Peyer's patch (tissue), 4 donors: ENCODE measurements at regions not wholly inside any gene's neighbourhood (a gene's known extent, or its start where the extent isn't known, plus 50 kb on each side); places are given as distances from the start of the nearest gene placed in this dataset.

Experiments used
- DNase-seq, 3 donors: peaks; one replicate each; pipeline ENCODE4 v3.0.0-alpha.2; 2017 to 2019
- H3K27ac ChIP-seq, 4 donors: fragments of 200-600 bp; sonication (generic); one replicate each; pipeline ENCODE4 v1.5.1; 2016 to 2019
- H3K27me3 ChIP-seq, 2 donors: fragments of 200-600 bp; sonication (generic); one replicate each; pipeline ENCODE4 v1.5.1; 2019
- H3K36me3 ChIP-seq, 3 donors: fragments of 200-600 bp; sonication (generic); one replicate each; pipeline ENCODE4 v1.5.1; 2016 to 2019
- H3K4me1 ChIP-seq, 4 donors: fragments of 200-600 bp; sonication (generic); one replicate each; pipeline ENCODE4 v1.5.1; 2016 to 2019
- H3K4me3 ChIP-seq, 4 donors: fragments of 200-600 bp; sonication (generic); 1 replicate in 3 of 4; 2 replicates in 1 of 4; pipeline ENCODE4 v1.5.1; 2016 to 2019; ENCODE audit warnings: mild to moderate bottlenecking in 1 of 4
- H3K9me3 ChIP-seq, 4 donors: fragments of 200-600 bp; sonication (generic); one replicate each; pipeline ENCODE4 v1.5.1; 2016 to 2019; ENCODE audit warnings: mild to moderate bottlenecking in 1 of 4
- POLR2A ChIP-seq, 2 donors: fragments of 450-650 bp; IDR thresholded peaks; one replicate each; pipeline ENCODE4 v1.5.1; 2017; ENCODE audit warnings: antibody characterized with exemption in 2 of 2, mild to moderate bottlenecking in 2 of 2, moderate library complexity in 2 of 2
- TF ChIP-seq, protein P1 (sequence below), 6 experiments: fragments of 450-650 bp in 4 of 6; fragments of 200-600 bp in 2 of 6; sonication (generic) in 1 of 6; IDR thresholded peaks; one replicate each; pipeline ENCODE4 v1.5.1; 2017 to 2019; ENCODE audit warnings: antibody characterized with exemption in 6 of 6, mild to moderate bottlenecking in 3 of 6, moderate library complexity in 1 of 6

DNA sequence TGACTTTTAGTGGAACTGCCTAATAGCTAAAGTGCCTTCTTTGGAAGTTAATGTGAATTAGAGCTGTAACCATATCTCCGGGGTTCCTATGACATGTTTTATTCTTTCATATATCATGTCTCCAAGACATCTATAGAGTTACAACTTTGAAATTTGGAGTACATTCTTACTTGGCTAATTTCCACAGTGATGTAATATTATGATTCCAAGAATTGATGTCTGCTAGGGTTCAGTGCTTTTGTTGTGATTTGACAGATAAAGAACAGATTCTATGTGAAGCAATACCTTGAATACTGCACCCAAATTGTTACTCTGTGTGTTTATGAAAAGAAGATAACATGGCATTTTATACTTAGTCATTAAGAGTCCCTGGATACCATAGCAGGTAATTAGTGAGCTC lies 934.3 kb downstream of the NTRK3 start:
- Histone ChIP-seq H3K4me1 (no peaks in the 10 kb centered on the region), H3K9me3 (no peaks in the 10 kb centered on the region), H3K36me3 (no peaks in the 10 kb centered on the region), H3K4me3 (no peak overlapping the region), H3K27me3 (no peaks in the 10 kb centered on the region), H3K27ac (no peak overlapping the region)
- no peak for DNase-seq
- TF ChIP-seq POLR2A (IDR thresholded peaks at IDR 0.05), result no peak
- TF ChIP-seq, protein P1, sequence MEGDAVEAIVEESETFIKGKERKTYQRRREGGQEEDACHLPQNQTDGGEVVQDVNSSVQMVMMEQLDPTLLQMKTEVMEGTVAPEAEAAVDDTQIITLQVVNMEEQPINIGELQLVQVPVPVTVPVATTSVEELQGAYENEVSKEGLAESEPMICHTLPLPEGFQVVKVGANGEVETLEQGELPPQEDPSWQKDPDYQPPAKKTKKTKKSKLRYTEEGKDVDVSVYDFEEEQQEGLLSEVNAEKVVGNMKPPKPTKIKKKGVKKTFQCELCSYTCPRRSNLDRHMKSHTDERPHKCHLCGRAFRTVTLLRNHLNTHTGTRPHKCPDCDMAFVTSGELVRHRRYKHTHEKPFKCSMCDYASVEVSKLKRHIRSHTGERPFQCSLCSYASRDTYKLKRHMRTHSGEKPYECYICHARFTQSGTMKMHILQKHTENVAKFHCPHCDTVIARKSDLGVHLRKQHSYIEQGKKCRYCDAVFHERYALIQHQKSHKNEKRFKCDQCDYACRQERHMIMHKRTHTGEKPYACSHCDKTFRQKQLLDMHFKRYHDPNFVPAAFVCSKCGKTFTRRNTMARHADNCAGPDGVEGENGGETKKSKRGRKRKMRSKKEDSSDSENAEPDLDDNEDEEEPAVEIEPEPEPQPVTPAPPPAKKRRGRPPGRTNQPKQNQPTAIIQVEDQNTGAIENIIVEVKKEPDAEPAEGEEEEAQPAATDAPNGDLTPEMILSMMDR (IDR thresholded peaks at IDR 0.05), result no peak

DNA sequence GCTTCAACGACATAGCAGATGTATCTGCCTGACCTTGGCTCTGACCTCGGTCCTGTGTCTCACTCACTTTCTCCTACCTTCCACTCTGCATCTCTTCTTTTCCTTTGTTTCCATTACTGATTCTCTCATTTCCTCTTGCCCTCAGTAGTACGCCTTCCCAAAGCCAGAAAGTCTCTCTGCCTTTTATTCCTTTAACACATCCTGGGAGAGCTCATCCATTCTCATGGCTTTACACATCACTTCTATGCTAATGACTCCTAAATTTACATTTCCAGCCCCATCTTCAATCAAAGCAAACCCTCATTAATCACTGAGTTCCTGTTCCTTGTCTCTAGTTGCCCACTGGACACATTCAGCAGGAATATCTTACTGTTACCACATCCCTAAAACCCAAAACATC lies 938.6 kb downstream of the NTRK3 start:
- Histone ChIP-seq H3K4me1 (no peaks in the 10 kb centered on the region), H3K36me3 (no peaks in the 10 kb centered on the region), H3K9me3 (no peaks in the 10 kb centered on the region), H3K27ac (no peak overlapping the region), H3K4me3 (no peak overlapping the region), H3K27me3 (no peaks in the 10 kb centered on the region)
- no peak for TF ChIP-seq POLR2A (IDR thresholded peaks at IDR 0.05)
- TF ChIP-seq, protein P1 (IDR thresholded peaks at IDR 0.05), result no peak
- DNase-seq, result no peak

DNA sequence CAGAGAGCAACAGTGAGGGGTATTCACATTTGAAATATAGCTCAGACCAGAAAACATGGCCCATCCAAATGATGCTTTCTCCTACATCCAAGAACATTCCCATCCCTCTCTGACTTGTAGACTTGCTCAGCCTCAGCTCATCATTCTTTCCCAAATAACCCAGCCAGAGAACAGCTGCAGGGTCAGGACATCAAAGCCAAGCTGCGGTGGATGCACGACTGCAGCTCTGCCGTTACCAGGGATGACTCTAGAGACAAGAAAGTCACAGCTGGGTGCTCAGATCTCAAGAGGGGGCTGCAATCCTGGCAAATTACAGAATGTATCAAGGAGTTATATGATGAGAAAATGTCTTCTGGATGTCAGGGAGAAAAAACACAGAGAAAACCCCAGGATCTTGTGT lies 944.3 kb downstream of the NTRK3 start:
- no peak for DNase-seq
- Histone ChIP-seq H3K27ac (no peak overlapping the region), H3K36me3 (no peaks in the 10 kb centered on the region), H3K27me3 (no peaks in the 10 kb centered on the region), H3K9me3 (no peaks in the 10 kb centered on the region), H3K4me3 (no peak overlapping the region), H3K4me1 (no peaks in the 10 kb centered on the region)
- TF ChIP-seq, protein P1 (IDR thresholded peaks at IDR 0.05), result no peak
- no peak for TF ChIP-seq POLR2A (IDR thresholded peaks at IDR 0.05)

DNA sequence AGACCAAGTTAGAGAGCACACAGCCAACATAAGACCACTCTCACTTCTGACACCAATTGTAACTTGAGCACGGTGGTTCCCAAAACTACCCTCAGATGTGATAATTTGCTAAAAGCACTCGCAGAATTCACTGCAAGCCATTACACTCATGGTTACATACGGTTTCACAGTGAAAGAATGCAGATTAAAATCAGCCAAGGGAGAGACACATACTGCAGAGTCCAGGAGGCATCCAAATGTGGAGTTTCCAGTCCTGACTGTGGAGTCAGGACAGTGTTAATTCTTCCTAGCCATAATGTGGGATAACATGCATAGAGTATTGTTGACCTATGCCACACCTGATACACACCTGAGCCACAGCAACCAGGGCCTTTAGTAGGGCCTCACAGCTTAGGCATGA lies 956.4 kb downstream of the NTRK3 start:
- Histone ChIP-seq H3K27me3 (no peaks in the 10 kb centered on the region), H3K4me1 (no peaks in the 10 kb centered on the region), H3K9me3 (no peaks in the 10 kb centered on the region), H3K36me3 (no peaks in the 10 kb centered on the region), H3K4me3 (no peak overlapping the region), H3K27ac (no peak overlapping the region)
- TF ChIP-seq, protein P1 (IDR thresholded peaks at IDR 0.05), result no peak
- no peak for TF ChIP-seq POLR2A (IDR thresholded peaks at IDR 0.05)
- DNase-seq, result no peak

DNA sequence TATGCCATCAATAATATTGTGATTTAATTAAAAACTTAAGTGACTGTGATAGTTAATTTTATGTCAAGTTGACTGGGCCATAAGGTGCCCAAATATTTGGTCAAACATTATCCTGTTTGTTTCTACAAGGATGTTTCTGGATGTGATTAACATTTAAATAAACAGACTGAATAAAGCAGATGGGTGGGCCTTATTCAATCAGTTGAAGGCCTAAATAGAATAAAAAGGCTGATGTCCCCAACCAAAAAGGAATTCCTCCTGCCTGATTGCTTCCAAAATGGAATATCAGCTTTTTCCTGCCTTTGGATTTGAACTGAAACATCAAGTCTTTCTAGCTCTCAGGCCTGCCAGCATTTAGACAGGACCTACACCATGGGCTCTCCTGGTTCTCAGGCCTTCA lies 961.7 kb downstream of the NTRK3 start:
- Histone ChIP-seq H3K36me3 (no peaks in the 10 kb centered on the region), H3K27me3 (no peaks in the 10 kb centered on the region), H3K4me1 (no peaks in the 10 kb centered on the region), H3K27ac (no peak overlapping the region), H3K4me3 (no peak overlapping the region), H3K9me3 (no peaks in the 10 kb centered on the region)
- no peak for TF ChIP-seq POLR2A (IDR thresholded peaks at IDR 0.05)
- TF ChIP-seq, protein P1 (IDR thresholded peaks at IDR 0.05), result no peak
- no peak for DNase-seq

DNA sequence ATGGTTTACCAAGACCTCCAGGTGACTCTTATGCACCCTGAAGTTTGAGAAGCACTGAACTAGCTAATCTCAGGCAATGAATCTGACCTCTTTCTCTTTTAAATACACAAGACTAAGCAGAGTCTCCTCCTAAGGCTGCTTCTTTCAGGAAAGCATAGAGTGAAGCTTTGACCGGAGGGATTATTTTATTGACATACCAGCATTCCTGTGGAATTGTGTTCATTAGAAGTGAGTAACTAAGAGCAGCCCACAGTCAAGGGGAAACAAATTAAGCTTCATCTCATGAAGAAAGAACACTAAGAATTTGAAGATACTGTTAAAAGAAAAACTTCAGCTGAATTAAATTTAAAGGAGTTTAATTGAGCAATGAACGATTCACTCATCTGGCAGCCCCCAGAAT lies 963.5 kb downstream of the NTRK3 start:
- no peak for TF ChIP-seq POLR2A (IDR thresholded peaks at IDR 0.05)
- TF ChIP-seq, protein P1 (IDR thresholded peaks at IDR 0.05), result no peak
- no peak overlapping the region for H3K27ac ChIP-seq
- no peak overlapping the region for H3K4me3 ChIP-seq
- no peaks in the 10 kb centered on the region for H3K36me3 ChIP-seq
- no peak for DNase-seq
- no peaks in the 10 kb centered on the region for H3K4me1 ChIP-seq
- H3K27me3 ChIP-seq, result no peaks in the 10 kb centered on the region
- H3K9me3 ChIP-seq, result no peaks in the 10 kb centered on the region
